ENCODE measurements at regions not wholly inside any gene's neighbourhood (a gene's known extent, or its start where the extent isn't known, plus 50 kb on each side); places are given as distances from the start of the nearest gene placed in this dataset.
"Not testable (repeated sequence)": the region's sequence is repeated elsewhere in the genome, so short reads cannot be mapped to it uniquely, and the experiment has no call there.

GRCh38 chr2:139694327-139694726 lies 914.1 kb upstream of the NXPH2 start:
- TF ChIP-seq CTCF (IDR thresholded peaks at IDR 0.05; ENCODE audit: low read depth, low read length) = no peak
- H3K9me3 ChIP-seq (ENCODE audit: control insufficient read depth, insufficient read depth, low read length) = peaks cover 5% of the 10 kb centered on the region
- no peak overlapping the region for H3K27ac ChIP-seq (ENCODE audit: low read depth, low read length)
- no peak overlapping the region for H3K4me3 ChIP-seq (ENCODE audit: low read depth, low read length)
- DNase-seq (ENCODE audit: low read depth, low spot score) = no peak
- POLR2A ChIA-PET = no interaction called here
- no peaks in the 10 kb centered on the region for H3K27me3 ChIP-seq (ENCODE audit: control insufficient read depth, insufficient read depth, low read length)
- CTCF ChIA-PET = no interaction called here

- Histone ChIP-seq H3K27ac (ENCODE audit: low read depth, low read length) (no peak overlapping the region), H3K9me3 (ENCODE audit: control insufficient read depth, insufficient read depth, low read length) (peaks cover 14% of the 10 kb centered on the region), H3K4me3 (ENCODE audit: low read depth, low read length) (no peak overlapping the region), H3K27me3 (ENCODE audit: control insufficient read depth, insufficient read depth, low read length) (no peaks in the 10 kb centered on the region)
- CTCF ChIA-PET = no interaction called here
- DNase-seq (ENCODE audit: low read depth, low spot score) = no peak
- POLR2A ChIA-PET = no interaction called here
- no peak for TF ChIP-seq CTCF (IDR thresholded peaks at IDR 0.05; ENCODE audit: low read depth, low read length)
Observed at GRCh38 chr2:139686205-139686604, 906.0 kb upstream of the NXPH2 start.

- Histone ChIP-seq H3K27ac (ENCODE audit: low read depth, low read length) (no peak overlapping the region), H3K4me3 (ENCODE audit: low read depth, low read length) (no peak overlapping the region), H3K9me3 (ENCODE audit: control insufficient read depth, insufficient read depth, low read length) (peaks cover 15% of the 10 kb centered on the region), H3K27me3 (ENCODE audit: control insufficient read depth, insufficient read depth, low read length) (no peaks in the 10 kb centered on the region)
- POLR2A ChIA-PET = no interaction called here
- CTCF ChIA-PET = no interaction called here
- no peak for TF ChIP-seq CTCF (IDR thresholded peaks at IDR 0.05; ENCODE audit: low read depth, low read length)
- DNase-seq (ENCODE audit: low read depth, low spot score) = no peak
Observed at GRCh38 chr2:139685090-139685983, 905.1 kb upstream of the NXPH2 start.

- TF ChIP-seq CTCF (IDR thresholded peaks at IDR 0.05; ENCODE audit: low read depth, low read length) = no peak
- POLR2A ChIA-PET = no interaction called here
- CTCF ChIA-PET = no interaction called here
- DNase-seq (ENCODE audit: low read depth, low spot score) = no peak
- H3K4me3 ChIP-seq (ENCODE audit: low read depth, low read length) = no peak overlapping the region
- H3K27me3 ChIP-seq (ENCODE audit: control insufficient read depth, insufficient read depth, low read length) = no peaks in the 10 kb centered on the region
- H3K27ac ChIP-seq (ENCODE audit: low read depth, low read length) = no peak overlapping the region
- H3K9me3 ChIP-seq (ENCODE audit: control insufficient read depth, insufficient read depth, low read length) = peaks cover 18% of the 10 kb centered on the region
Observed at GRCh38 chr2:139684286-139684860, 904.2 kb upstream of the NXPH2 start.

DNA sequence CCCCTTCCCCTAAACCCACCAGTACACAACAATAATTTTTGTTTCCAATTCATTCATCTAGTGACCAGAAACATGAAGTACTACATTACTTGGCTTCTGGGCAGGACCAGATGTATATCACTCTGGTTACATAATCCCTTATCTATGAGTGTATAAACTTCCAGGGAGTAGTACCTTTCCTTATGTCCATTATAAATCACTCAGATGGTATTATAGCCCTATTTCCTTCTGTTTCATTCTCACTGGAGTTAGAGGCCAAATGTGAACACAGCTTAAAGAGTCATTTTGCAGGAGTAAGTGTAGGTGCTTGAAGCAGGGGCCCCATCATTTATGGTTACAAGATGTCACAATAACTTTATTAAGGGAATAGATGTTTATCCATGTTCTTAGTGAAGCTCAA lies 894.4 kb upstream of the NXPH2 start:
- DNase-seq (ENCODE audit: low read depth, low spot score) = no peak
- Histone ChIP-seq H3K27me3 (ENCODE audit: control insufficient read depth, insufficient read depth, low read length) (no peaks in the 10 kb centered on the region), H3K4me3 (ENCODE audit: low read depth, low read length) (no peak overlapping the region), H3K9me3 (ENCODE audit: control insufficient read depth, insufficient read depth, low read length) (peaks cover 11% of the 10 kb centered on the region; the same call in 1 of the 2 replicates), H3K27ac (ENCODE audit: low read depth, low read length) (no peak overlapping the region)
- TF ChIP-seq CTCF (IDR thresholded peaks at IDR 0.05; ENCODE audit: low read depth, low read length) = no peak
- ChIA-PET CTCF (no interaction called here), POLR2A (no interaction called here)

- DNase-seq (ENCODE audit: low read depth, low spot score); H3K27me3 ChIP-seq (ENCODE audit: control insufficient read depth, insufficient read depth, low read length); H3K4me3 ChIP-seq (ENCODE audit: low read depth, low read length); CTCF ChIA-PET; POLR2A ChIA-PET; H3K27ac ChIP-seq (ENCODE audit: low read depth, low read length): not testable (repeated sequence)
- H3K9me3 ChIP-seq (ENCODE audit: control insufficient read depth, insufficient read depth, low read length) = peaks cover 18% of the 10 kb centered on the region; the same call in 1 of the 2 replicates
Observed at GRCh38 chr2:139673447-139673846, 893.3 kb upstream of the NXPH2 start.
